Effector memory CD8-positive, alpha-beta T cell (primary cell): ENCODE measurements at regions not wholly inside any gene's neighbourhood (a gene's known extent, or its start where the extent isn't known, plus 50 kb on each side); places are given as distances from the start of the nearest gene placed in this dataset.
"Not testable (repeated sequence)": the region's sequence is repeated elsewhere in the genome, so short reads cannot be mapped to it uniquely, and the experiment has no call there.

Source experiments
- ATAC-seq: fragments of 150-1000 bp; cut with Tn5 transposase; replicated peaks from 2 replicates; pipeline ENCODE4 v1.10.0; 2021; ENCODE audit warnings: mild to moderate bottlenecking, moderate library complexity
- DNase-seq, 3 experiments: peaks; one replicate each; pipeline ENCODE4 v3.0.0; 2021
- H3K27ac Mint-ChIP-seq, 2 donors: one replicate each; pipeline ENCODE4 v1.8.0; 2022; ENCODE audit warnings: mild to moderate bottlenecking in 2 of 2, mixed read lengths in 2 of 2, moderate library complexity in 2 of 2
- H3K27me3 Mint-ChIP-seq, 2 donors: one replicate each; pipeline ENCODE4 v1.8.0; 2022; ENCODE audit warnings: mixed read lengths in 2 of 2
- H3K36me3 Mint-ChIP-seq: one replicate; pipeline ENCODE4 v1.8.0; 2022; ENCODE audit warnings: mild to moderate bottlenecking, moderate library complexity, mixed read lengths; ENCODE audit not compliant: insufficient read depth
- H3K4me1 Mint-ChIP-seq, 2 donors: one replicate each; pipeline ENCODE4 v1.8.0; 2022; ENCODE audit warnings: low read depth in 2 of 2, mixed read lengths in 2 of 2
- H3K4me3 Mint-ChIP-seq, 2 donors: one replicate each; pipeline ENCODE4 v1.8.0; 2022; ENCODE audit warnings: mild to moderate bottlenecking in 2 of 2, mixed read lengths in 2 of 2, moderate library complexity in 2 of 2
- H3K9me3 Mint-ChIP-seq, 2 donors: one replicate each; pipeline ENCODE4 v1.8.0; 2022; ENCODE audit warnings: mixed read lengths in 2 of 2

DNA sequence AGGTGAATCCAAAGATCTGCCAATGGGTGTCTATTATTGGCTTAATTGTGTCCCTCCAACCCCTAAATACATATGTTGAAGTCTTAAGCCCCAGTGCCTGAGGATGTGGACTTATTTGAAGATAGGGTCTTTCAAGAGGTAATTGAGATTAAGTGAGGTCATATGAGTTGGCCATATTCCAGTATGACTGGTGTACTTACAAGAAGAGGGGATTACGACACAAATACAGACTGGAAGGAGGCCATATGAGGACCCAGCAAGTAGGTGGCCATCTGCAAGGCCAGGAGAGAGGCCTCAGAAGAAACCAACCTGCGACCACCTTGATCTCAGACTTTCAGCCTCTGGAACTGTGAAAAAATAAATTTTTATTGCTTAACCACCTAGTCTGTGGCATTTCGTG lies 121.1 kb upstream of the FN1 start:
- Mint-ChIP-seq H3K36me3 (no peaks in the 10 kb centered on the region), H3K4me3 (no peak overlapping the region), H3K27ac (no peak overlapping the region), H3K27me3 (peaks cover 0 to 4% of the 10 kb centered on the region in 2 donors), H3K4me1 (no peaks in the 10 kb centered on the region), H3K9me3 (no peaks in the 10 kb centered on the region)
- no peak for ATAC-seq
- no peak for DNase-seq

- Mint-ChIP-seq H3K4me1 (no peaks in the 10 kb centered on the region), H3K4me3 (no peak overlapping the region), H3K9me3 (no peaks in the 10 kb centered on the region), H3K36me3 (no peaks in the 10 kb centered on the region), H3K27me3 (peaks cover 0 to 4% of the 10 kb centered on the region in 2 donors), H3K27ac (no peak overlapping the region)
- DNase-seq (no peak), ATAC-seq (no peak)
Measured at GRCh38 chr2:215554689-215555498, 119.0 kb upstream of the FN1 start.

DNA sequence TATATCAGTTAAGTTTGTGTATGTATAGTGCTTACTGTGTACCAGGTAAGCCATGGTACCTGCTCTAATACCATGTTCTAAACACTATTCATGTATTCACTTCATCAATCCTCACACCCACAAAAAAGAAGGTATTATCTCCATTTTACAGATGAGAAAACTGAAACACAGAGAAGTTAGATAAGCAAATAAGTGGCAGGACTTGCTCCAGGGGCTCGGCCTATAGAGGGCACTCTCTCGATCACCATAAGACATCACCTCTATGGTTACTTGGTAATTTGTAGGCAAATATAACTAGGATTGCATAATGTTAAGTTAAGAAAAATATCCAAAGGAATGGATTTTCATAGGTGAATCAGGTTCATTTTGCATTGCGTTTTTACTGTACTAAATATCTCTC lies 118.1 kb upstream of the FN1 start:
- Mint-ChIP-seq H3K9me3 (no peaks in the 10 kb centered on the region), H3K27me3 (no peaks in the 10 kb centered on the region), H3K4me3 (no peak overlapping the region), H3K27ac (no peak overlapping the region), H3K36me3 (no peaks in the 10 kb centered on the region), H3K4me1 (no peaks in the 10 kb centered on the region)
- ATAC-seq (no peak), DNase-seq (no peak)

GRCh38 chr2:215552144-215552580 lies 116.3 kb upstream of the FN1 start:
- Mint-ChIP-seq H3K9me3 (no peaks in the 10 kb centered on the region), H3K4me1 (no peaks in the 10 kb centered on the region), H3K27ac (no peak overlapping the region), H3K36me3 (no peaks in the 10 kb centered on the region), H3K27me3 (no peaks in the 10 kb centered on the region), H3K4me3 (no peak overlapping the region)
- no peak for ATAC-seq
- no peak for DNase-seq

DNA sequence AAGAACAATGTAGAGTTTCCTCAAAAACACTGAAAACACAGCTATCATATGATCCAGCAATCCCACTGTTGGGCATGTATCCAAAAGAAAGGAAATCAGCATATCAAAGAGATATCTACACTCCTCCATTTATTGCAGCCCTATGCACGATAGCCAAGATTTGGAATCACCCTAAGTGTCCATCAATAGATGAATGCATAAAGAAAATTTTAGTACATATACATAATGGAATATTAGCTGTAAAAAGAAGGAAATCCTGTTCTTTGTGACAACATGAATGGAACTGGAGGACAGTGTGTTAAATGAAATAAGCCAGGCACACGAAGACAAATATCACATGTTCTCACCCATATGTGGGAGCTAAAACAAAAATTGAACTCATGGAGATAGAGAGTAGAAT lies 114.5 kb upstream of the FN1 start:
- Mint-ChIP-seq H3K27me3 (no peaks in the 10 kb centered on the region), H3K36me3 (no peaks in the 10 kb centered on the region), H3K27ac (no peak overlapping the region), H3K4me1 (no peaks in the 10 kb centered on the region), H3K9me3 (no peaks in the 10 kb centered on the region), H3K4me3 (no peak overlapping the region)
- DNase-seq (no peak), ATAC-seq (no peak)

DNA sequence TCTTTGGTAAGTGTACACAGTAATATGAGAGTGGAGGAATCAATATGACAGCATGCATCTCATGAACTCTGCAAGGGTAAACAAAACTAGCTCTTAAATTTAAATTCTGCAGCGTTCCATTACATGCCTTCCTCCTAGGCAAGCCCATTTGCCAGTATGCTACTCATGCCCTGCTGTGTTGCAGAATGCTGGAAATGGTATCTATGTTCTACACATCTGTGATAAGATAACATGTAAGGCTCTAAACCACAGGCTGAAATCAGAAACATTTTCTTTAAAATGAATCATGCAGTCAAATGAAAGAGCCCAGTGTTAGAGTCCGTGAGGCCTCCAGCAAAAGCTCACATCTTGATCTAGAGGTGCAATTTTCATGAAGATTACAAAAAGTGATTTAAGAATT lies 112.8 kb upstream of the FN1 start:
- Mint-ChIP-seq H3K9me3 (no peaks in the 10 kb centered on the region), H3K27ac (no peak overlapping the region), H3K27me3 (no peaks in the 10 kb centered on the region), H3K4me3 (no peak overlapping the region), H3K4me1 (no peaks in the 10 kb centered on the region), H3K36me3 (no peaks in the 10 kb centered on the region)
- ATAC-seq (no peak), DNase-seq (no peak)

DNA sequence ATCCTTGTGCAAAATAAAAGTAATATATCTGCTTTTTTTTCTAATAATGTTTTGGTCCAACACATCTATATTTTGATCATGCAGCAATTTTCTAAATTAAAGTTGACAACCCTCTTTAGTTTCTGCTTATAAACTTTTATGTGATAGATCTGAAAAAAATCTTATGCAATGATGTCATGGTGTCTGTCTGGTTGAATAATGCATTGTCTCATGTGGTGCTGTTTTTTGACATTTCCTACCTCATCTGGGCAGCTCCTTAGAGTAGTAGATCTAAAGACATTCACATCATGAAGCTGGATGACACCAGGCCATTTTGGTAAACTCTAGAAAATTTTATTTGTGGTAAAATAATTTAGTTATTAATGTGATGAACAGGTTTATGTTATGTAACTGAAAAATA lies 106.8 kb upstream of the FN1 start:
- DNase-seq: no peak
- H3K4me3 Mint-ChIP-seq: no peak overlapping the region

GRCh38 chr2:215540658-215541057 lies 104.8 kb upstream of the FN1 start:
- Mint-ChIP-seq H3K27ac (no peak overlapping the region), H3K4me3 (no peak overlapping the region), H3K4me1 (no peaks in the 10 kb centered on the region), H3K36me3 (no peaks in the 10 kb centered on the region), H3K9me3 (no peaks in the 10 kb centered on the region), H3K27me3 (no peaks in the 10 kb centered on the region)
- ATAC-seq: no peak
- no peak for DNase-seq

More for the DNA sequence above, 106.8 kb upstream of the FN1 start:
- Mint-ChIP-seq H3K9me3 (no peaks in the 10 kb centered on the region), H3K36me3 (no peaks in the 10 kb centered on the region), H3K27me3 (no peaks in the 10 kb centered on the region), H3K4me1 (no peaks in the 10 kb centered on the region), H3K27ac (no peak overlapping the region)
- ATAC-seq: no peak

DNA sequence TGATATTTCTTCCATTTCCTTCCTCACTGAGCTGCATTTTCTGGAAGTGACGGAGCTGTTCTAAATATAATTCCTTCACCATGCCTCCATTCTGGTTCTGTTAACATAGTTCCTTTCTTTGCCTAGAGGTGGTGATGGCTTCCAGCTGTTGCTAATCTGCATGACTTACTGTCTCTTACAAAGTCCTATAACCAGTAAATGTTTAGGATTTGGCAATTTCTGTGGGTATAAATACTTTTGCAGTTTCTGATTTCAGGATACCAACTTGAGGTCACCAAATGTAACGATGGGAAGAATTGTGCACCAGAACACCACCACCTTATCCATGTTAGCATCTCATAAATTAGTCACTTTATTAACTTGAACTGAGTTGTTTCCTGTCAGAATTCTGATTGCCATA lies 101.7 kb upstream of the FN1 start:
- H3K27ac Mint-ChIP-seq: no peak overlapping the region
- no peaks in the 10 kb centered on the region for H3K4me1 Mint-ChIP-seq
- H3K36me3 Mint-ChIP-seq: no peaks in the 10 kb centered on the region
- no peak for DNase-seq
- no peaks in the 10 kb centered on the region for H3K27me3 Mint-ChIP-seq
- H3K9me3 Mint-ChIP-seq: no peaks in the 10 kb centered on the region
- ATAC-seq: no peak
- H3K4me3 Mint-ChIP-seq: no peak overlapping the region

DNA sequence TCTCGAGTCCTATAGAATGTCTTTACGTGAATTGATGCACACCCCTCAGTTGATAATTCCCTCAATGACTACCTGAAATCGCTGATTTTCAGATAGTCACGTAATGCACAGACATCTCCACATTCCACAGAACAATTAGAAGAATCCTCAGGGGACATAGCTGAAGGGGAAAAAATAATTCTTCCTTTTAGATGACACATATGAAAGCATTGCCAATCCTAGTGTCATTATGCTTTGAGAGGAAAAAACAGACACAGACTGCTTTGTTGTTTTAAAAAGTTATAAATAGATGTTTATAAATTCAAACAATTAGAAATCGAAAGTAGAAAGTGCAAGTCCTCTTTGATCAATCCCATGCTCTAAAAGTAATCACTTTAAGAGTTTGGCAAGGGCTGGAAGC lies 100.6 kb upstream of the FN1 start:
- DNase-seq (no peak), ATAC-seq (no peak)
- Mint-ChIP-seq H3K36me3 (no peaks in the 10 kb centered on the region), H3K4me3 (no peak overlapping the region), H3K4me1 (no peaks in the 10 kb centered on the region), H3K9me3 (no peaks in the 10 kb centered on the region), H3K27me3 (no peaks in the 10 kb centered on the region), H3K27ac (no peak overlapping the region)

GRCh38 chr2:215535741-215536140 lies 99.9 kb upstream of the FN1 start:
- Mint-ChIP-seq H3K27ac (no peak overlapping the region), H3K4me3 (no peak overlapping the region), H3K9me3 (no peaks in the 10 kb centered on the region), H3K36me3 (no peaks in the 10 kb centered on the region), H3K4me1 (no peaks in the 10 kb centered on the region), H3K27me3 (no peaks in the 10 kb centered on the region)
- DNase-seq (no peak), ATAC-seq (no peak)

GRCh38 chr2:215535125-215535668 lies 99.3 kb upstream of the FN1 start:
- Mint-ChIP-seq H3K36me3 (no peaks in the 10 kb centered on the region), H3K9me3 (no peaks in the 10 kb centered on the region), H3K4me3 (no peak overlapping the region), H3K27me3 (no peaks in the 10 kb centered on the region), H3K27ac (no peak overlapping the region), H3K4me1 (no peaks in the 10 kb centered on the region)
- ATAC-seq (no peak), DNase-seq (no peak)

DNA sequence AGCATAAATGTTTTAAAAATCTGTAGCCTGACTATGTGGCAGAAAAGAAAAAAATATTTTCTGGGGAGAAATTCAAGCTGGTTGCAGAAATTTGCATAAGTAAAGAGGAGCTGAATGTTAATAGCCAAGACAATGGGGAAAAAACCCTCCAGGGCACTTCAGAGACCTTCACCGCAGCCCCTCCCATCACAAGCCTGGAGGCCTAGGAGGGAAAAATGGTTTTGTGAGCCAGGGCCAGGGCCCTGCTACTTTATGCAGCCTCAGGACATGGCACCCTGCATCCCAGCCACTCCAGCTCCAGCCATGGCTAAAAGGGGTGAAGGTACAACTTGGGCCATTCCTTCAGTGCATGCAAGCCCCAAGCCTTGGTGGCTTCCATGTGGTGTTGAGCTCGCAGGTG lies 97.8 kb upstream of the FN1 start:
- not testable (repeated sequence) for H3K9me3 Mint-ChIP-seq, H3K27ac Mint-ChIP-seq, H3K36me3 Mint-ChIP-seq, DNase-seq, H3K4me3 Mint-ChIP-seq, H3K27me3 Mint-ChIP-seq, H3K4me1 Mint-ChIP-seq, ATAC-seq

DNA sequence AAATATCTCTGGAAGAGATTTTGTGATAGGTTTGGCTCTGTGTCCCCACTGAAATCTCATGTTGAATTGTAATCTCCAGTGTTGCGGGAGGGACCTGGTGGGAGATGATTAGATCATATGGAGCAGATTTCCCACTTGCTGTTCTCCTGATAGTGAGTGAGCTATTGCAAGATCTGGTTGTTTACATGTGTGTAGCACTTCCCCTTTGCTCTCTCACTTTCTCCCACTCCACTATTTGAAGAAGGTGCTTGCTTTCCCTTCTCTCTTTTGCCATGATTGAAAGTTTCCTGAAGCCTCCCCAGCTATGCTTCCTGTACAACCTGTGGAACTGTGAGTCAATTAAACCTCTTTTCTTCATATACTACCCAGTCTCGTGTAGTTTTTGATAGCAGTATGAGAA lies 97.0 kb upstream of the FN1 start:
- no peak for ATAC-seq
- H3K36me3 Mint-ChIP-seq: no peaks in the 10 kb centered on the region
- H3K4me1 Mint-ChIP-seq: no peaks in the 10 kb centered on the region
- H3K4me3 Mint-ChIP-seq: no peak overlapping the region
- no peak for DNase-seq
- H3K27ac Mint-ChIP-seq: no peak overlapping the region
- peaks cover 5 to 8% of the 10 kb centered on the region in 2 donors for H3K27me3 Mint-ChIP-seq
- H3K9me3 Mint-ChIP-seq: peaks cover 0 to 2% of the 10 kb centered on the region in 2 donors
